Heart left ventricle (tissue), 13 donors: ENCODE measurements at regions not wholly inside any gene's neighbourhood (a gene's known extent, or its start where the extent isn't known, plus 50 kb on each side); places are given as distances from the start of the nearest gene placed in this dataset.

Experiments used
- POLR2A ChIP-seq, 2 donors: fragments of 450-650 bp; IDR thresholded peaks; one replicate each; pipeline ENCODE4 v1.6.1; 2017; ENCODE audit warnings: antibody characterized with exemption in 2 of 2, mild to moderate bottlenecking in 2 of 2, moderate library complexity in 2 of 2
- TF ChIP-seq, protein P1 (sequence below), 12 donors: fragments of 200-600 bp; sonication (generic) in 4 of 12; IDR thresholded peaks; one replicate each; pipeline versions ENCODE4 v1.5.0 to v1.8.0; 2018 to 2022; ENCODE audit warnings: antibody characterized with exemption in 12 of 12, mild to moderate bottlenecking in 5 of 12
- donor health status: ischemic (EF 13 %, LVEDD 7.1; RV severe dilation, severe dysfunction).
- donor health status: DM: no; HTN: yes; CAD: no.
- donor health status: DM: no; HTN: no; CAD: no.
- donor health status: ischemic (EF 25% LVEDD 6.9; RV normal size, moderate dysfunction).
- donor health status: ischemic (EF 25% LVEDD 5.7; RV mildly dilated, moderate dysfunction).
- donor health status: ischemic (EF 35%, LVEDD 5.7; RV mildly dilated, moderate dysfunction).
- donor health status: nonischemic (EF 11% LVEDD 7.7; RV severe dilation, severe dysfunction).
- donor health status: DM: yes; HTN: yes; CAD: no.
- donor health status: PGD.
- donor health status: ischemic (EF 29% LVEDD 5.4; RV normal size, mild dysfunction).
- donor health status: nonischemic (EF 23%, LVEDD 6.1; RV moderate dilation, normal function).

DNA sequence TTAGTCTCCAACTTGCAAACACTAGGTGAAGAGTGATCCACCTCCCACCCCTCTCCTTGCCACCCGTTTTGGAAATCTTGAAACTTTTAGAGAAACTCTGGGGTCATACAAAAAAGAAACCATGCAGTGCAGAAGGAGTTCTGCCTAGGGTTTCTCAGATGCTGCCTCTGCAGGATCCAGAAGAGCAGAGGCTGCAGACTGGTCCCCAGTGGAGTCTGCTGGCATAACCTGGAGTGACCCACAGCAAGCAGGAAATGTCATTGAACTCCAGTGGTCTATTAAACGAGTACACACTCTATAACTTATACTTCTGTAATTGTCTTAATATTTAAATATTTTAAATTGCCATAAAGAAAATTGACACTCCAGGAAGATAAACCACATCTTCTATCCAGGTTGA, 280.7 kb upstream of the NT5E start:
- TF ChIP-seq, protein P1, sequence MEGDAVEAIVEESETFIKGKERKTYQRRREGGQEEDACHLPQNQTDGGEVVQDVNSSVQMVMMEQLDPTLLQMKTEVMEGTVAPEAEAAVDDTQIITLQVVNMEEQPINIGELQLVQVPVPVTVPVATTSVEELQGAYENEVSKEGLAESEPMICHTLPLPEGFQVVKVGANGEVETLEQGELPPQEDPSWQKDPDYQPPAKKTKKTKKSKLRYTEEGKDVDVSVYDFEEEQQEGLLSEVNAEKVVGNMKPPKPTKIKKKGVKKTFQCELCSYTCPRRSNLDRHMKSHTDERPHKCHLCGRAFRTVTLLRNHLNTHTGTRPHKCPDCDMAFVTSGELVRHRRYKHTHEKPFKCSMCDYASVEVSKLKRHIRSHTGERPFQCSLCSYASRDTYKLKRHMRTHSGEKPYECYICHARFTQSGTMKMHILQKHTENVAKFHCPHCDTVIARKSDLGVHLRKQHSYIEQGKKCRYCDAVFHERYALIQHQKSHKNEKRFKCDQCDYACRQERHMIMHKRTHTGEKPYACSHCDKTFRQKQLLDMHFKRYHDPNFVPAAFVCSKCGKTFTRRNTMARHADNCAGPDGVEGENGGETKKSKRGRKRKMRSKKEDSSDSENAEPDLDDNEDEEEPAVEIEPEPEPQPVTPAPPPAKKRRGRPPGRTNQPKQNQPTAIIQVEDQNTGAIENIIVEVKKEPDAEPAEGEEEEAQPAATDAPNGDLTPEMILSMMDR (IDR thresholded peaks at IDR 0.05), result no peak
- no peak for TF ChIP-seq POLR2A (IDR thresholded peaks at IDR 0.05)
